Common myeloid progenitor, CD34-positive (primary cell): ENCODE measurements at regions not wholly inside any gene's neighbourhood (a gene's known extent, or its start where the extent isn't known, plus 50 kb on each side); places are given as distances from the start of the nearest gene placed in this dataset.

Experiments
- CTCF ChIA-PET: fragments of 350-600 bp; sonication (Branson Sonifier 250); formaldehyde crosslinking; loops from one replicate; lab custom pipeline; 2021; ENCODE audit warnings: antibody characterized with exemption; lab: Charles Lee
- POLR2A ChIA-PET: fragments of 350-600 bp; sonication (Branson Sonifier 250); formaldehyde crosslinking; loops from one replicate; lab custom pipeline; 2021; ENCODE audit warnings: antibody characterized with exemption; lab: Charles Lee
- DNase-seq, 3 donors: peaks; one replicate each; pipeline versions ENCODE4 v3.0.0 to v3.0.0-alpha.2; 2013
- H3K27ac ChIP-seq, 2 experiments: 1 replicate in 1 of 2; 2 replicates in 1 of 2; pipeline ENCODE4 v1.7.0; 2013; ENCODE audit warnings: inconsistent platforms in 2 of 2, low read length in 2 of 2, mild to moderate bottlenecking in 2 of 2, low read depth in 1 of 2, moderate library complexity in 1 of 2; ENCODE audit not compliant: severe bottlenecking in 2 of 2, insufficient read depth in 1 of 2, poor library complexity in 1 of 2
- H3K27me3 ChIP-seq, 5 experiments: replicated peaks in 2 of 5; 1 replicate in 3 of 5; 2 replicates in 2 of 5; pipeline versions ENCODE4 v1.6.1 to v1.7.0; 2013; ENCODE audit warnings: low read length in 4 of 5, mild to moderate bottlenecking in 2 of 5, moderate library complexity in 2 of 5, inconsistent platforms in 1 of 5; ENCODE audit not compliant: insufficient read depth in 5 of 5, control insufficient read depth in 4 of 5
- H3K36me3 ChIP-seq, 4 experiments: 1 replicate in 2 of 4; 2 replicates in 2 of 4; pipeline versions ENCODE4 v1.6.1 to v1.7.0; 2013; ENCODE audit warnings: low read length in 3 of 4, control low read depth in 1 of 4, mild to moderate bottlenecking in 1 of 4; ENCODE audit not compliant: control insufficient read depth in 4 of 4, insufficient read depth in 4 of 4
- H3K4me1 ChIP-seq, 4 experiments: 1 replicate in 3 of 4; 2 replicates in 1 of 4; pipeline versions ENCODE4 v1.6.1 to v1.7.1; 2013; ENCODE audit warnings: low read length in 3 of 4, mild to moderate bottlenecking in 3 of 4, control low read depth in 1 of 4, inconsistent platforms in 1 of 4, moderate library complexity in 1 of 4; ENCODE audit not compliant: control insufficient read depth in 4 of 4, insufficient read depth in 4 of 4; ENCODE audit errors: control extremely low read depth in 1 of 4
- H3K4me3 ChIP-seq, 7 experiments: 1 replicate in 4 of 7; 2 replicates in 3 of 7; pipeline versions ENCODE4 v1.5.1 to v1.7.0; 2013; ENCODE audit warnings: mild to moderate bottlenecking in 7 of 7, low read length in 6 of 7, moderate library complexity in 6 of 7, inconsistent platforms in 2 of 7, low read depth in 2 of 7, control low read depth in 1 of 7; ENCODE audit not compliant: insufficient read depth in 4 of 7, control insufficient read depth in 1 of 7; ENCODE audit errors: extremely low read depth in 1 of 7
- H3K9me3 ChIP-seq, 5 experiments: 1 replicate in 4 of 5; 2 replicates in 1 of 5; pipeline versions ENCODE4 v1.6.1 to v1.7.1; 2013; ENCODE audit warnings: low read length in 4 of 5, mild to moderate bottlenecking in 2 of 5, inconsistent platforms in 1 of 5, low read depth in 1 of 5, moderate library complexity in 1 of 5; ENCODE audit not compliant: control insufficient read depth in 4 of 5, insufficient read depth in 2 of 5; ENCODE audit errors: control extremely low read depth in 1 of 5
- WGBS: methylation state at CpG from one replicate; pipeline ENCODE4 v1.1.5; 2013; ENCODE audit not compliant: insufficient coverage; 5-methylcytosine and 5-hydroxymethylcytosine counted together

DNA sequence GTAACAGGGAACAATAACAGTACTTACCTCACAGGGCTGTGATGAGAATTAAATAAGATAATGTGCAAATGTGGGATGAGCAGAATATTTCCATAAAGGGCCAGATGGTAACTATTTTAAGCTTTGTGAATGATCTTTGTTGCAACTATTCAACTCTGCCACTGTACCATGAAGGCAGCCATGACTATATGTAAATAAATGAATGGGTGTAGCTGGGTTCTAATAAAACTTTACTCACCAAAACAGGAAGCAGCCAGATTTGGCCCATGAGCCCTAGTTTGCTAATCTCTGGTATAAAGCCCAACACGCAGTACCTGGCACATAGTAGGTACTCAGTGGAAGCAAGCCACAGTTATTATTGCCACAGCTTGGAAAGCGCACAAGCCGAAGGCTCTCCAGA, 362.7 kb upstream of the PROK2 start:
- no peak for DNase-seq
- ChIA-PET CTCF (no interaction called here), POLR2A (no interaction called here)
- peaks cover 0 to 10% (median 0%) of the 10 kb centered on the region in 5 experiments for H3K9me3 ChIP-seq
- H3K4me3 ChIP-seq = no peak overlapping the region
- H3K27ac ChIP-seq = no peak overlapping the region
- H3K36me3 ChIP-seq = no peaks in the 10 kb centered on the region
- WGBS = 100% methylated on average over 3 of the region's 3 CpGs
- no peaks in the 10 kb centered on the region for H3K27me3 ChIP-seq
- peaks cover 10 to 18% (median 16%) of the 10 kb centered on the region in 4 experiments for H3K4me1 ChIP-seq

GRCh38 chr3:72145506-72146380, 360.8 kb upstream of the PROK2 start:
- Histone ChIP-seq H3K27ac (no peak overlapping the region), H3K9me3 (peaks cover 0 to 15% (median 6%) of the 10 kb centered on the region in 5 experiments), H3K27me3 (no peaks in the 10 kb centered on the region), H3K4me1 (peaks cover 10 to 24% (median 15%) of the 10 kb centered on the region in 4 experiments), H3K4me3 (no peak overlapping the region), H3K36me3 (no peaks in the 10 kb centered on the region)
- ChIA-PET CTCF (interaction anchor here (0.7 to 1.2 kb wide), 3 partner anchors 27 to 646 kb away, joined by 3 read pairs; no protein-coding TSS in a partner anchor), POLR2A (no interaction called here)
- DNase-seq = peak in 2 of 3 donors; percentile 29 to 51
- 88% methylated on average over 10 of the region's 12 CpGs for WGBS

GRCh38 chr3:72144773-72145505, 360.0 kb upstream of the PROK2 start:
- ChIA-PET CTCF (interaction anchor here (0.7 to 1.2 kb wide), 5 partner anchors 12 to 647 kb away, joined by 3 to 4 read pairs (median 3); no protein-coding TSS in a partner anchor), POLR2A (interaction anchor here (0.7 kb wide), 1 partner anchor 26 kb away, joined by 3 read pairs; no protein-coding TSS in a partner anchor)
- Histone ChIP-seq H3K4me3 (peak overlapping the region in 3 of 7 experiments; percentile 9 to 45 (median 13)), H3K9me3 (peaks cover 0 to 18% (median 6%) of the 10 kb centered on the region in 5 experiments), H3K36me3 (no peaks in the 10 kb centered on the region), H3K4me1 (peaks cover 10 to 24% (median 15%) of the 10 kb centered on the region in 4 experiments), H3K27me3 (no peaks in the 10 kb centered on the region), H3K27ac (no peak overlapping the region)
- WGBS = 25% methylated on average over 6 of the region's 10 CpGs
- peak; percentile 84 to 93 (median 88) for DNase-seq

GRCh38 chr3:72143966-72144717, 359.2 kb upstream of the PROK2 start:
- no peaks in the 10 kb centered on the region for H3K27me3 ChIP-seq
- DNase-seq = peak in 1 of 3 donors; percentile 29
- peak overlapping the region in 3 of 7 experiments; percentile 9 to 45 (median 13) for H3K4me3 ChIP-seq
- WGBS = 100% methylated on average over 1 of the region's 6 CpGs
- H3K4me1 ChIP-seq = peaks cover 10 to 24% (median 15%) of the 10 kb centered on the region in 4 experiments
- CTCF ChIA-PET = interaction anchor here (0.9 to 1.3 kb wide), 4 partner anchors 11 to 328 kb away, joined by 3 to 4 read pairs (median 4); no protein-coding TSS in a partner anchor
- no peaks in the 10 kb centered on the region for H3K36me3 ChIP-seq
- H3K27ac ChIP-seq = no peak overlapping the region
- peaks cover 0 to 18% (median 6%) of the 10 kb centered on the region in 5 experiments for H3K9me3 ChIP-seq
- POLR2A ChIA-PET = interaction anchor here (0.7 kb wide), 1 partner anchor 25 kb away, joined by 3 read pairs; no protein-coding TSS in a partner anchor

- peaks cover 10 to 29% (median 16%) of the 10 kb centered on the region in 4 experiments for H3K4me1 ChIP-seq
- no peaks in the 10 kb centered on the region for H3K27me3 ChIP-seq
- DNase-seq = no peak
- WGBS = 100% methylated on average over 5 of the region's 7 CpGs
- ChIA-PET POLR2A (no interaction called here), CTCF (interaction anchor here (1.2 to 1.3 kb wide), 2 partner anchors 15 to 45 kb away, joined by 3 read pairs; no protein-coding TSS in a partner anchor)
- no peaks in the 10 kb centered on the region for H3K36me3 ChIP-seq
- H3K9me3 ChIP-seq = peaks cover 0 to 14% (median under 1%) of the 10 kb centered on the region in 5 experiments
- H3K27ac ChIP-seq = no peak overlapping the region
- H3K4me3 ChIP-seq = no peak overlapping the region
Measured at GRCh38 chr3:72143322-72143721, 358.4 kb upstream of the PROK2 start.

GRCh38 chr3:72142028-72142427, 357.1 kb upstream of the PROK2 start:
- DNase-seq = no peak
- H3K36me3 ChIP-seq = no peaks in the 10 kb centered on the region
- peaks cover 10 to 32% (median 18%) of the 10 kb centered on the region in 4 experiments for H3K4me1 ChIP-seq
- no peaks in the 10 kb centered on the region for H3K27me3 ChIP-seq
- no CpG with 5 or more reads among the region's 1 CpG for WGBS
- no peak overlapping the region for H3K4me3 ChIP-seq
- CTCF ChIA-PET = interaction anchor here (0.9 to 1.2 kb wide), 2 partner anchors 8 to 13 kb away, joined by 3 read pairs; no protein-coding TSS in a partner anchor
- H3K27ac ChIP-seq = no peak overlapping the region
- peaks cover 0 to 8% (median 0%) of the 10 kb centered on the region in 5 experiments for H3K9me3 ChIP-seq
- POLR2A ChIA-PET = interaction anchor here (0.6 kb wide), 1 partner anchor 34 kb away, joined by 4 read pairs; no protein-coding TSS in a partner anchor
